GM19238 (cell line): ENCODE measurements at regions not wholly inside any gene's neighbourhood (a gene's known extent, or its start where the extent isn't known, plus 50 kb on each side); places are given as distances from the start of the nearest gene placed in this dataset.
"Not testable (repeated sequence)": the region's sequence is repeated elsewhere in the genome, so short reads cannot be mapped to it uniquely, and the experiment has no call there.

Experiments
- DNase-seq: peaks from one replicate; pipeline ENCODE4 v3.0.0; 2011; ENCODE audit warnings: low spot score; ENCODE audit not compliant: insufficient read length

DNA sequence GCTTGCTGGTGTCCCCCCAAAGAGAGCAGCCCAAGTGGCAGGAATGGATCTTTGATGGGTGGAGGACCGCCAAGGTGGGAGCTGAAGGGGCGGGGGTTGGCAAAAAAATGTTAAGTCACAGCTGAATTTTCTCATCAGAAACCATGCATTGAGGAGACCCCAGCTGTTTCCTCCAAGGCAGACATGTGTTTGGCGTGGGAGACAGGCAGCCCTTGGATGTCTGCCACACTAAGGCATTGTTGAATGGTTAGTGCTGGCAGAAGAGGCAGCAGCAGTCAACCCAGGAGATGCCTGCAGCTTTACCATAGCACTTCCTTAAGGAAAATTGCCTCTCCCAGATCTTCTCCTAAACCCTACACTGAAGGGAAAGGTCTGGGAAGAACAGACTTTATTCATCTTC lies 394.9 kb upstream of the CD180 start:
- DNase-seq = no peak

DNA sequence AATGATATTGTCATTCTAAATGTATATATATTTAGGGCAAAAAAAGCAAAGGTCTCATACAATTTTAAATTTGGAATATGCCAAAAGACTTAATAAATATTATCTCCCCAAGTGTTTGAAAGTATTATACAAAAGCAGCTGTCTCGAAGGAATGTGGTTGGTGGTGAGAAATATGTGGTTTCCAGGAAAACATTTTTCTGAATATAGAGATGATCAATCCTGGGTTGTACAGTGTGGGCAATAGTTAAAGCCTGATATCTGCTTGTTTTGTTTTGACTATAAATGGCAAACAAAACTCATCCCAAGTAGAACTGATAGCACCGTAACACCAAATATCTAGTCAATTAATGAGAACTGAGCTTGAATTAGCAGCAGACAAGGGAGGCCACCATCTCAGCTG lies 391.8 kb upstream of the CD180 start:
- no peak for DNase-seq

DNA sequence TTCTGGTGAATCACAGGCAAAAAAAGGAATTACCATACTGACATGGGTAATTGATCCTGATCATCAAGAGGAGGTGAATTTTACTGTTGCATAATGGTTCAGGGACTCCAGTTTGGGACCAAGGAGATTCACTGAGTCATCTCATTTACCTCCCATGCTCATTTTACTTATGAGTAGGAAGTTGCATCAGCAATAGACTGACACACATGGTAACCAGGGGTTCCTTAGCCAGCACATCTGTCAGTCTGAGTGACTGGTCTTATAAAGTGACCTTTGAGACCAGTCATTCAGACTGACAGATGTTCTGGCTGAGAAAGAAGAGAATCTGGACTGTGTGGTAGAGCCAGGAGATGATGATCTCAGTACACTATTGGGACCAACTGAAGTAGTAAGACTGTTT lies 384.6 kb upstream of the CD180 start:
- no peak for DNase-seq

DNA sequence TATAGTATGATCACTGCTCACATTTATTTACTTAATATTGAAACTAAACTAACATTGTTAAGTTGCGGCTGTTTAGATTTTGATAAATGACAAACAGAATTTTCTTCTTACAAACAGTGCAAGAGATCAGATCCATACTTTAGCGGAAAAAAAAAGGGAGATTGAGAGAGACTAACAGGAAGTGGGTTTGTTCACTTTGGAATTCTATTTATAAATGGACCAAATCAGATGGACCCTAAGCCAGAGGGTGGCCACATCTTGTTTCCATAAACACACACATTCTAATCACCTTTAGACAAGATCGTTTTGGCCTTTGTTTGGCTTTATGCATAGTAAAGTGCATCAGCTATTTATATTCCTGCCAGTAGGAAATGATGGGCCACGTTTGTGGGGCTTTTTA lies 381.4 kb upstream of the CD180 start:
- DNase-seq = no peak

DNA sequence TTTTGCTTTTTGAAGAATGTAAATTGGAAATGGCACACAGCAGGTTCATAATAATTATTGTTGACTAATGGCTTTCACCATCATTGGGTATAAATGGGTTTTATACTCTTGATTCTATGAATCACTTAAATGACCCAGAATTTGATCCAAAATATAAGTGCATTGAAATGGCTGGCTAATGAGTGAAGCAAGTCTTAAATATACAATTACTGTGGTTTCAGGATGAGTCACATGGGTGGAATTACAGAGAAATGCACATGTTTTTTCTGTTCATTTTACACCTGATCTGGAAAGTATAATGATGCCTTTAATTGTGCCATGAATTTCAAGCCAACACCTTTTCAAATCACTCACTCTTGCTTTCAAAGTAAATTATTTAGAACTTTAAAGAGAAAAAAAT lies 380.8 kb upstream of the CD180 start:
- no peak for DNase-seq

DNA sequence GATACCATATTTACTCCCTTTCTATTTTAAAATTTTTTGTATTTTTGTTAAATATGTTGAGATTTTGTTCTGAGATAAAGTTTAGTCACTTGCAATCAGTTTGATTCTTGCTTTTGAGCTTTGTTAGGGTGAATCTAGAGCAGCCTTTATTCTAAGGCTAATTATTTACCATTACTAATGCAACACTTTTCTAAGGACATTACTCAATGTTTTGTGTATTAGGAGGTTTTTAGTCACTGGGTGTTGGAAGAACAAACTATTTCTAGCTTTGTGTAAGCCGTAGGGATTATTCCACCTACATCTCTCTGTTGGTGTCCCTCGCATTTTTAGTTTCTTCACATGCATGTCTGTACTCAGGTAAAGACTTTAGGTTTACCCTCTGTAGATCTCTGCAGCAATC lies 379.5 kb upstream of the CD180 start:
- no peak for DNase-seq

DNA sequence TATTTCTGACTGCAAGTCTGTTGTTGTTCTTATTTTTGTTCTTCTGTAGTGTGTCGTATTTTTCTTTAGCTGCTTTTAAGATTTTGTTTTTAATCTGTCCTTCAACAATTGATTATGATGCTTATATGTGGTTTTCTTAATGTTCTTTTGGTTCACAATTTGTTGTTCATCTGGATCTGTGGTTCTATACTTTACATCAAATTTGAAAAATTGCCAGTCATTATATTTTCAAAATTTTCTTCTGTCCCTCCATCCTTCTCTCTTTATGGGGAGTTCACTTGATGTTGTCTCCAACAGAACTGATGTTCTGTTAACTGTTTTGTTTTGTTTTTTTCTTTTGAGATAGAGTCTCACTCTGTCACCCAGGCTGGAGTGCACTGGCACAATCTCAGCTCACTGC lies 378.5 kb upstream of the CD180 start:
- no peak for DNase-seq

DNA sequence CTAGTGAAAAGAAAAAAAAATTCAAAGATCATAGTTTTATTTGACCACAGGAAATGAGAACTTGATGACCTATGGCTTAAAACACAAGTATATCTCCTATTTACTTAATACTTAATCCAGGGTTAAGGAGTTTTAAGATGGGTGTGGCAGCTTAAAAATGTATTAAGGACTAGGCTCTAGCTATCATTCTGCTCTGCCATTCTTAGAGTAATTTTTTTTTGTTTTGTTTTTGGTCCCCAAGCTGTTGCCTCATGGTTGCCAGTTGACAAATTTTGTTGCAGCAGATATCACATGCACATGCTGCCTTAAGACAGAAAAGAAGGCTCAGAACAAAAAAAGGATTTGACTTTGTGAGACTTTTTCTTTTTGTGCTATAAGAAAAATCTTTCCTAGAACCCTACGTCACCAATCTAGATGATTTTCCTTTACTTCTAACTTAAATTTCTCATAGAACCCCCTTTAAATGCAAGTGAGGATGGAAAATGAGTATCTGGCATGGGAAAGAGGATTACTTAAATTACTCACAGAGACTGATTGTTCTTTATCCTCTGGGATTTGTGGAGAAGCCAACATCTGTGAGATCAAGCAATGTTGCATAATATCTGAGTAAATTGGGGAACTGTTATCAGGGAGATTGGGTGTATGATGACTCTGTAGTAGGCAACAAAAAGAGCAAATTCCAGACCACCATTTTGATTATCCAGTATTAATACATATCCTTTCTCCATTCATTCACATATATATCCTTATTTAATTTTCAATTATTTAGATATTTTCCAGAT lies 364.7 kb upstream of the CD180 start:
- no peak for DNase-seq

DNA sequence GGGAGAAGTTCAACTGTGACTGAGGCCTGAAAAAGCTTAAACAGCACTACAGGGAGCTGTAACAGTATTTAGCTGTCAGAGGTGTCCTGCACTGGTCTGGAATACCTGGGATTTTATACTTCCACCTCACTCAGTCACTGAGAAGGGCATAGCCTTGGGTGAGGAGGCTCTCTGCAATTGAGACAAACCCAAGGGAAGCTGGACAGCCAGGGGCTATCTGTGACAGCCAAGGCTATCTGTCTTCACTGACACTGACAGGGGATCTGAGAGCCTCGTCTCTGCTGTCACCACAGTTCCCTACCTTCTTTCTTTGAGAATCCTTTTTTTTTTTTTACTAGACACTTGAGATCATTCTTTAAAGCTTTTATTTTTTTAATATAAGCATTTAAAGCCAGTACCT lies 356.2 kb upstream of the CD180 start:
- DNase-seq = no peak

DNA sequence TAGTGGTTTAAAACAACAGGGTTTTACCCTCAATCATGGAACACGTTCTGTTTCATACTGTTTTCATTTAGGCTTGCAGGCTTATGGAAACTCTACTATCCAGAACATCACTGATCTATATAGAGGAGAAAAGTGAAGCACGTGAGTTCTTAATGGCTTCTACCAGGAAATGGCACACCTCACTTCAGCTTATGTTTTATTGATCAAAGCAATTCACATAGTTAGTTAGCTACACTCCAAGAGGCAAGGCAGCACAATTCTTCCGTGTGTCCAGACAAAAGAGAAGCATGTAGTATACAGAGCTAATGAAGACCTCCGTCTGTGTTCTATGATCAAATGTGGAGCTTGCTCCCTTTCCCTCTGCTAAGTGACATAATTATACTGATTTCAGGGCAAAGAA lies 353.3 kb upstream of the CD180 start:
- DNase-seq = no peak

DNA sequence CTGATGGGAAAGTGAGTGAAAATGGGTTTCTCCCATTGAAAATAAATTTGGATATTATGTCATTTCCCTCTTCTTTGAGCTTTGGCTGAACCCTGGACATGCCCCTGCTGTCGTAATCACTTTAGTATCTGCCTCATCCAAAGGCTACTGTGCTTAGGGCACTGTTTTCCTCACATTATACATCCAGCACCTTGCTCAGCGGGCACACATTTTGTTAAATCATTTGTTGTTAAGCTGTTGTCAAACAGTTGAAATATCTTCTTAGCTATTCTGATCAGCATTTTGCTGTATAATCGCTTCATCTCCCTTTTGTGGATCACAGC lies 352.7 kb upstream of the CD180 start:
- DNase-seq = no peak

DNA sequence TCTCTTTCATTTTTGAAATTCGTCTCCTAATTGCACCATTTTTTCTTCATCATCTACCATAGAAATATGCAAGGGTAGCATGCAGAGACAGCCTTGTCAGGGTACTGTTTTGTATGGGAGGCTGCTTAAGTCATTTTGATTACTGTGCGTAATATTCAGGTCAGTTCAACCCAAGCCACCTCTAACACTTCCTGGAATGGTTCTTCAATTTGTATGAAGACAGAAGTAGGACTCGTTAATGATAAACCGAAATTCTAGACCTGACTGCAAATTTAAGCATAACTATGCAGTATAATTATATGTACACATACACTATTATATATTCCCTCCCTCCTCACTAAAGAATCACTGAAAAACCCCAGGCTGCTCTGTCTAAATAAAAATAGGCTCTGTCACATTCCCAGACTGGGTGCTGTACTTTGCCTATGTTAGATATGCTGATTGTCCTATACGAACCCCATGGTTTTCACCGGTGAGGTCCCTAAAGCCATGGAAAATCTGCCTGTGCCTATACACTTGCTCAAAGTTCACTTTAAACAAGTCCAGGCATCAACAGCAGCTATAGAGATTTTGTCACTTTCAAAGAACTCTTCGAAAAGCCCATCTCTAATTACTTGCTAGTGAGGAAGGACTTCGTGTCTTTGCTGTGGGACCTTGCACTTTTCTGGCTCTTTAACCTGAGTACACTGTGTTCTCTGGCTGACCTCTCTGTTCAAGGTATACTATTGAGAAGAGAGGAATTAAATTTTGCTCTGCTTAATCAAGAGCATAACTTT lies 352.1 kb upstream of the CD180 start:
- DNase-seq = no peak

DNA sequence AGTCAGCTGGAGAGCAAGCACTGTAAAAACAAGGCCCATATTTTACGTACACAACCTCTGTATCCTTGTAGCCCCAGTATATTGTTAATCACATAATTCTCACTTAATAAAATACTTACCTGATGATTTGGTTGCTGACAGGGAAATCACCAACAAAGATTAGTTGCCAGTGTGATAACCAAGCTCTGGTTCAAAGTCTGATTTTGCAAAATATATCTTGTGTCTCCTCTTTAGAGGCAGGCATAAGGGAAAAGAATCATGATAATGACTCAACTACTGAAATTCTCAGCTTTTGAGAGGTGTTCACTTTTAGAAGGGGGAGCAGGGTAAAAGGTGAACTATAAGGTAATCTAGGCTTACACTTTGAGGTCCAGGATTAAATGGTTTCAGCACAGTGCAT lies 351.1 kb upstream of the CD180 start:
- DNase-seq = no peak

DNA sequence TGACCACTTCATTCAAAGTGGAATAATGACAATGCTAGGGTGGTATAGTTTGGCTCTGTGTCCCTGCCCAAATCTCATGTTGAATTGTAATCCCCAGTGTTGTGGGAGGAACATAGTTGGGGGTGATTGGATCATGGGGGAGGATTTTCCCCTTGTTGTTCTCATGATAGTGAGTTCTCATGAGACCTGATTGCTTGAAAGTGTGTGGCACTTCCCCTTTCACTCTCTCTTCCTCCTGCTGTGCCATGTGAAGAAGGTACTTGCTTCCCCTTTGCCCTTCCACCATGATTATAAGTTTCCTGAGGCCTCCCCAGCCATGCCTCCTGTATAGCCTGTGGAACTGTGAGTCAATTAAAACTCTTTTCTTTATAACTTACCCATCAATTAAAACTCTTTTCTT lies 348.3 kb upstream of the CD180 start:
- DNase-seq = not testable (repeated sequence)

DNA sequence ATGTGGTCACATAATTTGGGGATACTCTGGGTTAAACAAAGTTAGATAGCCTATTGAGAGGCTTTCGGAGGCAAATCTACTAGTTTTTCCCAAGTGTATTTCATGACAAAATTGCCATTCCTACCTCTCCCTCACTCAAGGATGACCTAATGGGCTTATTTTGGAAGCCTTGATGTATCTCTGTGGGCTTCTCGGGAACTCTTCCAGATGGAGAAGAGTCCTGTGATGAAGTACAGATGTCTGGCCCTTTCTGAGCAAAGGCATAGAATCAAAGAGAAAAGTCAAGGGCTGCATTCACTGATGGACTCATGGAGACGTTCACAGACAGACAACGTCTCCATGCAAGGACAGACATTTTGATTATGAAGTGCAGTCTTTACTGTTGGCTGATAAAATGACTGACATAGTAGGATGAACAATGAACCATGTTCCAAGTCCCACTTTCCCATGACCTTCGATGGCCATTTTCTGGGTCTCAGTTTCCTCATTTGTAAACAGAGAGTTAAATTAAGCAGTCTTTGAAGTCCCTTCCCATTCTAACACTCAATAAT lies 347.2 kb upstream of the CD180 start:
- DNase-seq = no peak

DNA sequence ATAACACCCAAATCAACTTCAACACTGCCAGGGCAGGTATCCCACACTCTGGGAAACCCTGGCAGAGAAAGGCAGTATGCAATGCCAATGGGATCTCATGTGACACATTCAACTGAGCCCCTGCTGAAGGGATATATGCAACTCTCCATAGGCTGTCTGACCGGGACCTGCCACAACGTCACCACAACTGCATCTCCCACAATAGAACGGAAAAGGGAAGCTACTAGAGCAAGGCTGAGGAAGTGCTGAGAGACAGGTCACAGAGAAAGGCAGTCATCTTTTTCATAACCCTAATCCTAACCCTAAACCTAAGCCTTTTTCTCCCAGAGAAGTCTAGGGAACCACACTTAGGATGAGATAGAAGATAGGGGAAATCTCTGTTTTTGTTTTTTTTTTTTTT lies 345.9 kb upstream of the CD180 start:
- no peak for DNase-seq

DNA sequence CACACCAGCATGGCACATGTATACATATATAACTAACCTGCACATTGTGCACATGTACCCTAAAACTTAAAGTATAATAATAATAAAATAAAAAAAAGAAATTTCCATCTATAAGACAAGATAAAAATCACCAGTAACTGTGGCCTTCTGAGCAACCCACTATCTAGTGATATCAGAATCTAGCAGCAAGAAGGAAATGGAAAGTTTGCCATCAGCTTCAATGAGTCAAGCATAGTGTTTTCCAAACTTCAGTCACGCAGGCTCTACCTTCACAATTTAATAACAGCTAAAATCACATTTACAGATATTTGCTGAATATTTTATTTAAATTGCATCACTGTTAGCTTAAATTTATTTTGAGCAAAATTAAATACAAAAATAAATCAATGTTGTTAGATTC lies 345.3 kb upstream of the CD180 start:
- DNase-seq = no peak

DNA sequence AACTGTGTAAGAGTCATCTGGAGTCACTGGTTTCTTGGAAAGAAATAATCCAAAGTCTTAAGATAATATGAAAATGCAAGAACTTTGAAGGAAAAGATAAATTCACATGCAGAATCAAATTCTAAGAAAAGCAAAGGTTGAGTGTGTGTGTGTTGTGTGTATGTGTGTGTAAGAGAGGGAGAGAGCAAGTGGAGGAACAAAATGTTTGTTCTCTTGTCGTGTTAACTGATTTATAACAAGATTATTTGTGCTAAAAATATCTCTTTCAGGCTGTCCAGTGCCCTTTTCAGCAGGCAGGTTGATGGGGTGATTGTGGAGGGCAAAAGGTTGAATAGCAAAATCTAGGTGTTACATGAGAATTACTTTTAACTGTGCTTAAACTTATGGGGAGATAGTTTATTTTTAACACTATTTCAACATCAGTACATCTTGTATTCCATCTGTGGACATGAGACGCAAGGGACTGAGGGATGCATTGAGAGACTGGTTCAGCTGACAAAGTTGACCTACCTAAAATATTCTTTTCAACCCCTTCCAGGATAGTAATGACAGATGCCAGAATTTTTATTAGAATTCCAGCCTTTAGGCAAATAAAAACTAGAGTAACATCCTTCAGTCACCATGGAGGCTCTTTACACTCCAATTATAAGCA lies 342.4 kb upstream of the CD180 start:
- DNase-seq = no peak

DNA sequence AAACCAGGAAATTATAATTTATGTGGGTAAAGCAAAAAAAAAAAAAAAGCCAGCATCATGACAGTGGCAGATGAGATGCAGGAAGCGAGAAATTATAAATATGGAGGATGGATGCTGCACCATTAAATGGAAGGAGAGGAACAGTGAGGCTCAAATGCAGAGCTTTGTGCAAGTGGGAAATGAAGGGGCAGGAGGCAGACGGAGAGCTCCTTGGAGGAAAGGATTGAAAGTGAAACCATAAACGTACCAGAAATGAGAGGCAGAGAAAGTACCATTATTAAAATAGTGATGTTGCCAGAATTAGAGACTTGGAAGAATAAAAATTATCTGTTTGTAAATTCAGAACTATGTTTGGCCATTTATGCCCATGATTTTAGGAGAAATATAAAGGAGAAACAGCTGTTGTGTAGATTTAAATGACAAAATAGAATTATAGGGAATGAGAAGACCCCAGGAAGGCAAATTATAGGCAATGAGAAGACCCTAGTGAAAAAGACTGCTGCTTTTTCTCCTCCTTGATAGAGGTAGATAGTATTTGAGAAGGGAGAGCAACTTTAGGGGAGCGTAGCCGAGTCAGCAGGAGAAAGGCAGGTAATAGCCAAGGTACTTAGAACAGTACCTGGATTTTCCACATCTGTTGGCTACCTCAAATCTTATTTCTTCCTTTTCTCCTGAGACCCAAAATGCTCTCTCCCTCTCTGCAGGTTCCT lies 341.0 kb upstream of the CD180 start:
- DNase-seq = no peak

DNA sequence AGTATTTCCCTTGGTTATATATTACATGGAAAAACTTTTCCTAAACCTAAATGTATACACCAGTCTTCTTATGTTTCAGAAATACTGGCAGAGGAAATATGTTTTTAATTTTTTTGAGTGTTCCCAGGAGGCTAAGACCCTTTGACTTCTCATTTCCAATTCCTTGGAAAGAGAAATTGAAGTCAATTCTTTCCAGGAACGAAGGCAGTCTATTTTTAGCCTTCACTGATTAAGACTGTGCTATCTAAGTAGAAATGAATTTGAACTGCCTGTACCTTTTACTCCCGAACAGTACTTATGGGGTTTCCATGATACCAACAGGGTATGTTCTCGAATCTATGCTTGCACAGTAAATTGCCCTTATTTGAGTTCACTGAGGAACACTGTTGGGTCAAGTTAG lies 340.3 kb upstream of the CD180 start:
- no peak for DNase-seq

DNA sequence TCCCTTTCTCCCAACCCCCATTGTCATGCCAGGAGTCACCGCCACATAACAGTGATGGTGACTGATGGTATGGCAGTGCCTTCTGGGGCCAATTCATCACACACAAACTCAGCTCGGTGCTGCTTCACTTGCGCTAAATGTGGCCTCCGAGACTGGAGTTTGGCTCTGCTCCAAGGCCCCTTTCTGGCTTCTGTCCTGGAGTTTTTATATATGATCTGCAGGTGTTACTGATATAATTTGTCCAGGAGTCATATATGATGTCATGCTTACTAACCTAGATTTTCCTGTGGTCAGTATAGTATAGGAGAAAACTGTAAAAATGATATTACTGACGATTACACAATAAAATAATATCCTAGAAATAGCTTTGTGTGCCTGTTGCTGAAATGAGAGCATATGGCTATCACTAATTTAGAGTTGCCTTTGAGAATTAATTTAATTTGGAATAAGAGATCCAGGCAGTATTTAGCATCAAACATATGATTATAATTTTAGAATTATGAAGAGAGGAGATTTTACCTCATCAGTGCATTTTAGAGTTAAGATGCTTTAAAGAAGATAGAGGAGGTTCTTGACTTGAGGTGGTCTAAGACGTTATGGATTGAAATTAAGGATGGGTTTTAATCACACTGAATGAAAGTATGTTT lies 334.1 kb upstream of the CD180 start:
- DNase-seq = no peak
